H9 (cell line): ENCODE measurements at regions not wholly inside any gene's neighbourhood (a gene's known extent, or its start where the extent isn't known, plus 50 kb on each side); places are given as distances from the start of the nearest gene placed in this dataset.

Experiments used
- DNase-seq: peaks from one replicate; pipeline ENCODE4 v3.0.0-alpha.2; 2017
- H2AFZ ChIP-seq: one replicate; pipeline ENCODE4 v1.6.1; 2013; ENCODE audit warnings: mild to moderate bottlenecking, low read length, control low read depth, moderate library complexity
- H2AK5ac ChIP-seq: 2 replicates; pipeline ENCODE4 v1.6.1; 2013; ENCODE audit warnings: low read length, control low read depth, mixed read lengths; ENCODE audit not compliant: insufficient read length
- H2BK120ac ChIP-seq: one replicate; pipeline ENCODE4 v1.6.1; 2013; ENCODE audit warnings: low read depth, mild to moderate bottlenecking, low read length, control low read depth, inconsistent platforms; ENCODE audit not compliant: poor library complexity, severe bottlenecking
- H2BK12ac ChIP-seq: 2 replicates; pipeline ENCODE4 v1.6.1; 2013; ENCODE audit warnings: low read length, control low read depth, mixed read lengths, low read depth; ENCODE audit not compliant: insufficient read length
- H2BK15ac ChIP-seq: 2 replicates; pipeline ENCODE4 v1.6.1; 2013; ENCODE audit warnings: low read depth, low read length, control low read depth
- H2BK20ac ChIP-seq: one replicate; pipeline ENCODE4 v1.6.1; 2013; ENCODE audit warnings: low read depth, mild to moderate bottlenecking, low read length, control low read depth, inconsistent platforms; ENCODE audit not compliant: poor library complexity, severe bottlenecking
- H2BK5ac ChIP-seq: 2 replicates; pipeline ENCODE4 v1.6.1; 2013; ENCODE audit warnings: low read length, control low read depth, mixed read lengths; ENCODE audit not compliant: insufficient read length
- H3K14ac ChIP-seq: 2 replicates; pipeline ENCODE4 v1.6.1; 2013; ENCODE audit warnings: low read length, control low read depth; ENCODE audit not compliant: insufficient read depth
- H3K18ac ChIP-seq: 2 replicates; pipeline ENCODE4 v1.6.1; 2013; ENCODE audit warnings: low read depth, mild to moderate bottlenecking, mixed read lengths, low read length, control low read depth; ENCODE audit not compliant: insufficient read length
- H3K23ac ChIP-seq: 2 replicates; pipeline ENCODE4 v1.6.1; 2013; ENCODE audit warnings: low read length, control low read depth, mixed read lengths, low read depth; ENCODE audit not compliant: insufficient read length
- H3K23me2 ChIP-seq: 2 replicates; pipeline ENCODE4 v1.6.1; 2013; ENCODE audit warnings: low read depth, mild to moderate bottlenecking, mixed read lengths, low read length, control low read depth; ENCODE audit not compliant: insufficient read length, poor library complexity, severe bottlenecking
- H3K27ac ChIP-seq: 2 replicates; pipeline ENCODE4 v1.5.1; 2013; ENCODE audit warnings: low read length, control low read depth, mixed read lengths, low read depth; ENCODE audit not compliant: insufficient read length
- H3K27me3 ChIP-seq: 2 replicates; pipeline ENCODE4 v1.6.1; 2013; ENCODE audit warnings: low read length, control low read depth, inconsistent platforms; ENCODE audit not compliant: insufficient read depth
- H3K4ac ChIP-seq: 2 replicates; pipeline ENCODE4 v1.6.1; 2013; ENCODE audit warnings: low read depth, mild to moderate bottlenecking, control low read depth, inconsistent platforms, low read length, moderate library complexity
- H3K4me1 ChIP-seq: 2 replicates; pipeline ENCODE4 v1.6.1; 2013; ENCODE audit warnings: low read length, control low read depth, inconsistent platforms; ENCODE audit not compliant: insufficient read depth
- H3K4me2 ChIP-seq: 2 replicates; pipeline ENCODE4 v1.6.1; 2013; ENCODE audit warnings: low read length, control low read depth, mixed read lengths; ENCODE audit not compliant: insufficient read length, insufficient read depth
- H3K56ac ChIP-seq: 2 replicates; pipeline ENCODE4 v1.6.1; 2013; ENCODE audit warnings: low read depth, mild to moderate bottlenecking, mixed read lengths, low read length, control low read depth; ENCODE audit not compliant: insufficient read length
- H3K79me1 ChIP-seq: 2 replicates; pipeline ENCODE4 v1.6.1; 2013; ENCODE audit warnings: low read depth, mild to moderate bottlenecking, moderate library complexity, low read length, control low read depth, inconsistent platforms; ENCODE audit not compliant: insufficient read depth, poor library complexity, severe bottlenecking
- H3K79me2 ChIP-seq: 2 replicates; pipeline ENCODE4 v1.6.1; 2013; ENCODE audit warnings: low read length, control low read depth, inconsistent platforms; ENCODE audit not compliant: insufficient read depth
- H3K9ac ChIP-seq: 2 replicates; pipeline ENCODE4 v1.6.1; 2013; ENCODE audit warnings: low read length, control low read depth, mixed read lengths; ENCODE audit not compliant: insufficient read length; ENCODE audit errors: extremely low read depth
- H3K9me3 ChIP-seq: one replicate; pipeline ENCODE4 v1.6.1; 2013; ENCODE audit warnings: low read depth, low read length, inconsistent platforms; ENCODE audit not compliant: control insufficient read depth
- H3T11ph ChIP-seq: one replicate; pipeline ENCODE4 v1.6.1; 2013; ENCODE audit warnings: mild to moderate bottlenecking, low read length, control low read depth, inconsistent platforms
- H4K20me1 ChIP-seq: one replicate; pipeline ENCODE4 v1.6.1; 2013; ENCODE audit not compliant: control insufficient read depth, insufficient read length, insufficient read depth
- H4K5ac ChIP-seq: 2 replicates; pipeline ENCODE4 v1.6.1; 2013; ENCODE audit warnings: low read depth, mild to moderate bottlenecking, mixed read lengths, low read length, control low read depth; ENCODE audit not compliant: insufficient read length
- H4K8ac ChIP-seq: replicated peaks from 2 replicates; pipeline ENCODE4 v1.6.1; 2013; ENCODE audit warnings: low read length, control low read depth, mixed read lengths, low read depth; ENCODE audit not compliant: insufficient read length
- H4K91ac ChIP-seq: 2 replicates; pipeline ENCODE4 v1.6.1; 2013; ENCODE audit warnings: low read depth, mild to moderate bottlenecking, moderate library complexity, mixed read lengths, low read length, control low read depth; ENCODE audit not compliant: insufficient read length
- H3K27ac Mint-ChIP-seq, 3 experiments: 2 replicates in 2 of 3; 3 replicates in 1 of 3; pipeline ENCODE4 v1.8.0; 2020 to 2021; ENCODE audit warnings: mixed read lengths in 3 of 3, mild to moderate bottlenecking in 1 of 3, moderate library complexity in 1 of 3
- H3K27me3 Mint-ChIP-seq: 2 replicates; pipeline ENCODE4 v1.8.0; 2021; ENCODE audit warnings: low read depth, mild to moderate bottlenecking, moderate library complexity, mixed read lengths
- H3K36me3 Mint-ChIP-seq, 3 experiments: 2 replicates in 2 of 3; 3 replicates in 1 of 3; pipeline ENCODE4 v1.8.0; 2020 to 2021; ENCODE audit warnings: low read depth in 3 of 3, mixed read lengths in 3 of 3; ENCODE audit not compliant: insufficient read depth in 1 of 3
- H3K4me1 Mint-ChIP-seq, 2 experiments: 2 replicates each; pipeline ENCODE4 v1.8.0; 2020; ENCODE audit warnings: mixed read lengths in 2 of 2
- H3K4me3 Mint-ChIP-seq, 2 experiments: 2 replicates in 1 of 2; 3 replicates in 1 of 2; pipeline ENCODE4 v1.8.0; 2020 to 2021; ENCODE audit warnings: mild to moderate bottlenecking in 2 of 2, mixed read lengths in 2 of 2, moderate library complexity in 1 of 2
- H3K9me3 Mint-ChIP-seq, 2 experiments: 2 replicates in 1 of 2; 3 replicates in 1 of 2; pipeline ENCODE4 v1.8.0; 2020; ENCODE audit warnings: mild to moderate bottlenecking in 2 of 2, mixed read lengths in 2 of 2, moderate library complexity in 1 of 2
- WGBS: extraction: QIAGEN DNeasy Blood & Tissue Kit; methylation state at CpG from one replicate; pipeline ENCODE4 v1.1.7; 2013; ENCODE audit warnings: missing lambda C conversion rate, low lambda C conversion rate, mixed read lengths; ENCODE audit not compliant: insufficient read length; ENCODE audit errors: extremely low coverage; 5-methylcytosine and 5-hydroxymethylcytosine counted together
- TF ChIP-seq, protein P1 (sequence below): fragments of 200-600 bp; sonication (generic); conservative IDR thresholded peaks from 3 replicates; pipeline ENCODE4 v1.8.0; 2021; ENCODE audit warnings: antibody characterized with exemption, mild to moderate bottlenecking

DNA sequence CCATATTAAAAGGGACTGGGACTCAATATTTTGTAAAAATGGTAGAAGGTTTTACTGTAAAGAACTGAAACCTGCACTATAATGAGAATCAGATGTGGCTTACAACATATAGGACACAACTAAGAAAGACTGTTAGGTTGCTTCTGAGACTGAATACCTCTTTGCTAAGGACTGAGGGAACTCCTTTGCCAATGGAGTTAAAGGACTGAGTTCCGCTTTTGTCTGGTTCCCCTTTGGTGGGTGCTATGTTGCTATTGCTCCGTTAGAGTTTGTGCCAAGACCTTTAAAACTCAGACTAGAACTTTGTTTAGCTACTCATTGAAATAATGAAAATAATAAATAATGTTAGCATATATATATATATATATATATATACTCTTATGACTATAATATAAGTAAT is 147.8 kb upstream of the KCNMB2 start:
- H3K27ac ChIP-seq, result no peak overlapping the region
- no peak overlapping the region for H3K4me2 ChIP-seq
- Mint-ChIP-seq H3K27ac (no peak overlapping the region), H3K27me3 (no peaks in the 10 kb centered on the region), H3K4me1 (peaks cover 15 to 17% of the 10 kb centered on the region in 2 experiments), H3K4me3 (no peak overlapping the region), H3K36me3 (no peaks in the 10 kb centered on the region), H3K9me3 (no peaks in the 10 kb centered on the region)
- no peak overlapping the region for H3T11ph ChIP-seq
- H2AK5ac ChIP-seq, result no peak overlapping the region
- H3K23me2 ChIP-seq, result no peaks in the 10 kb centered on the region
- H3K14ac ChIP-seq, result no peak overlapping the region
- no peak overlapping the region for H3K4ac ChIP-seq
- no CpG with 5 or more reads among the region's 2 CpGs for WGBS
- H3K23ac ChIP-seq, result no peak overlapping the region
- H4K5ac ChIP-seq, result no peak overlapping the region
- no peak overlapping the region for H2BK20ac ChIP-seq
- H2BK15ac ChIP-seq, result no peak overlapping the region
- H3K18ac ChIP-seq, result no peak overlapping the region
- no peaks in the 10 kb centered on the region for H3K27me3 ChIP-seq
- no peaks in the 10 kb centered on the region for H4K20me1 ChIP-seq
- H3K79me1 ChIP-seq, result no peaks in the 10 kb centered on the region
- H3K9ac ChIP-seq, result no peak overlapping the region
- H3K9me3 ChIP-seq, result no peaks in the 10 kb centered on the region
- H2AFZ ChIP-seq, result no peak overlapping the region
- no peak overlapping the region for H4K91ac ChIP-seq
- H3K56ac ChIP-seq, result no peak overlapping the region
- no peaks in the 10 kb centered on the region for H3K79me2 ChIP-seq
- DNase-seq, result no peak
- H2BK5ac ChIP-seq, result no peak overlapping the region
- H3K4me1 ChIP-seq, result peaks cover 2% of the 10 kb centered on the region; the same call in 1 of the 2 replicates
- no peak overlapping the region for H4K8ac ChIP-seq
- no peak overlapping the region for H2BK120ac ChIP-seq
- TF ChIP-seq, protein P1, sequence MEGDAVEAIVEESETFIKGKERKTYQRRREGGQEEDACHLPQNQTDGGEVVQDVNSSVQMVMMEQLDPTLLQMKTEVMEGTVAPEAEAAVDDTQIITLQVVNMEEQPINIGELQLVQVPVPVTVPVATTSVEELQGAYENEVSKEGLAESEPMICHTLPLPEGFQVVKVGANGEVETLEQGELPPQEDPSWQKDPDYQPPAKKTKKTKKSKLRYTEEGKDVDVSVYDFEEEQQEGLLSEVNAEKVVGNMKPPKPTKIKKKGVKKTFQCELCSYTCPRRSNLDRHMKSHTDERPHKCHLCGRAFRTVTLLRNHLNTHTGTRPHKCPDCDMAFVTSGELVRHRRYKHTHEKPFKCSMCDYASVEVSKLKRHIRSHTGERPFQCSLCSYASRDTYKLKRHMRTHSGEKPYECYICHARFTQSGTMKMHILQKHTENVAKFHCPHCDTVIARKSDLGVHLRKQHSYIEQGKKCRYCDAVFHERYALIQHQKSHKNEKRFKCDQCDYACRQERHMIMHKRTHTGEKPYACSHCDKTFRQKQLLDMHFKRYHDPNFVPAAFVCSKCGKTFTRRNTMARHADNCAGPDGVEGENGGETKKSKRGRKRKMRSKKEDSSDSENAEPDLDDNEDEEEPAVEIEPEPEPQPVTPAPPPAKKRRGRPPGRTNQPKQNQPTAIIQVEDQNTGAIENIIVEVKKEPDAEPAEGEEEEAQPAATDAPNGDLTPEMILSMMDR, result no peak
- H2BK12ac ChIP-seq, result no peak overlapping the region
